Neural cell (in vitro differentiated cells): ENCODE measurements at regions not wholly inside any gene's neighbourhood (a gene's known extent, or its start where the extent isn't known, plus 50 kb on each side); places are given as distances from the start of the nearest gene placed in this dataset.

Source experiments
- CTCF ChIP-seq: fragments of 450-650 bp; IDR thresholded peaks from 2 replicates; pipeline ENCODE4 v1.5.1; 2014; ENCODE audit warnings: antibody characterized with exemption, mild to moderate bottlenecking, moderate library complexity; ENCODE audit not compliant: poor library complexity, severe bottlenecking
- EP300 ChIP-seq: fragments of 450-650 bp; conservative IDR thresholded peaks from 2 replicates; pipeline ENCODE4 v1.6.1; 2014; ENCODE audit warnings: antibody characterized with exemption, mild to moderate bottlenecking, moderate library complexity; ENCODE audit not compliant: poor library complexity, severe bottlenecking
- EZH2 ChIP-seq: fragments of 200-600, 300-800 bp; shearing (Covaris generic), sonication (generic); IDR thresholded peaks from 2 replicates; pipeline ENCODE4 v1.6.1; 2014; ENCODE audit warnings: antibody characterized with exemption, low read length, borderline replicate concordance, mild to moderate bottlenecking; ENCODE audit not compliant: insufficient read depth, poor library complexity, severe bottlenecking
- MXI1 ChIP-seq: fragments of 450-650 bp; conservative IDR thresholded peaks from 2 replicates; pipeline ENCODE4 v1.6.1; 2014; ENCODE audit warnings: antibody characterized with exemption, mild to moderate bottlenecking; ENCODE audit not compliant: poor library complexity, severe bottlenecking
- REST ChIP-seq: IDR thresholded peaks from 2 replicates; pipeline ENCODE4 v1.6.1; 2012; ENCODE audit warnings: borderline replicate concordance
- SMC3 ChIP-seq: fragments of 450-650 bp; conservative IDR thresholded peaks from 2 replicates; pipeline ENCODE4 v1.6.1; 2014; ENCODE audit warnings: antibody characterized with exemption, mild to moderate bottlenecking, moderate library complexity; ENCODE audit not compliant: poor library complexity
- TAF1 ChIP-seq: IDR thresholded peaks from 2 replicates; pipeline ENCODE4 v1.6.1; 2012; ENCODE audit warnings: low read depth

DNA sequence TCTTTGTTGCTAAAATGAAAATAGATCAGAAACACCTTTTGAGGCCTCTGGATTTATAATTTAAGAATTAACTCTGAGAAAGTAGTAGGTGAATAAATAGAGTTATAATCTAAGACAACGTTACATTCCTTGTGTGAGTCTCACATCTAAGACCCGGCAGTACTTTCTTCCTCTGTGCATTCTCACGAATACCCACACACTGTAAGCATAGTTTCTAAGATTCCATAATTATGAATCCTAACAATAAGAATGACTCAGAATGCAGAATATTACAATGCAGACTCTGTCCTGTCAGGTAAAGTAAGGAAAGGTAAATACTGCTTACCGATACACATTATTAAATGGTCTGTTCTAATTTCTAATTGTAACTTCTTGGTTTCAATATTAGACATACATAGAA, 257.7 kb upstream of the CNTN6 start:
- no peak for TF ChIP-seq CTCF
- no peak for TF ChIP-seq SMC3
- no peak for TF ChIP-seq TAF1
- TF ChIP-seq EP300, result no peak
- TF ChIP-seq REST, result no peak
- TF ChIP-seq MXI1, result no peak
- TF ChIP-seq EZH2, result no peak
